ENCODE measurements at regions not wholly inside any gene's neighbourhood (a gene's known extent, or its start where the extent isn't known, plus 50 kb on each side); places are given as distances from the start of the nearest gene placed in this dataset.

DNA sequence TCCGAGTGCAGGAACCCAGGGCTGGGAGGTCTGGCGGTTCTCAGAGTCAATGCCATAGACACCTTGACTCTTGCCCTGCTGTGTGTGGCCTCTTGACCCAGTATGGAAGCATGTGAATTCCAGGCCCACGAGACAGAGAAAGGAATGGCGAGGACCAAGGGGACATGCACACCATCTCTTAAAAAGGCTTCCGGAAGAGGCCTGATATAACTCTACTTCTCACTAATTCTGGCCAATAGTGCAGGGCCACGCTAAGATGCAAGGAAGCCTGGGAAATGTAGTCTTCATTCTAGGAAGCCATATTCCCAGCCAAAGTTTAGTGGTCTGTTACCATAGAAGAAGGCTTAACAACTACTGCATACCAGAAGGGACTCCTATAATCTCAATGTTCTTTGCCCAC lies 177.0 kb upstream of the KCNG1 start:
- no peak for DNase-seq
- in situ Hi-C loops (cut with MboI; ENCODE audit: low pct_unique_long_range_greater_than_20kb, low sequenced_read_pairs), result no loop called here

GRCh38 chr20:51198876-51199523 lies 176.1 kb upstream of the KCNG1 start:
- no peak for DNase-seq
- in situ Hi-C loops (cut with MboI; ENCODE audit: low pct_unique_long_range_greater_than_20kb, low sequenced_read_pairs), result no loop called here

DNA sequence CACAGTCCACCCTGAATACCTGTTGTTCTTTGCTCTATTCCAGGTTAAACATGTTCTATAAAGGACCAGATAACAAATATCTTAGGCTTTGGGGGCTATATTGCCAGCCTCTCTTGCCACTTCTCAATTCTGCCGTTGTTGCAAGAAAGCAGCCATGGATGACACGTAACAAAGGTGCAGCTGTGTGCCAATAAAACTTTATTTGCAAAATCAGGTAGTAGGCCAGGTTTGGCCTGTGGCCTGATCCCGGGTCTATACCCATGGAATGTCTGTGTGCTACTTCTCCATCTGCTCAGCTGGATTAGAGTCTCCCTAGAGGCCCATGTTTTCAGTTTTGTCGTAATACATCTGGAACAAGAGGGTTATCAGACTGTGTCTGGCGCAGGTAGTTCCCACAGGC lies 175.3 kb upstream of the KCNG1 start:
- DNase-seq, result no peak
- in situ Hi-C loops (cut with MboI; ENCODE audit: low pct_unique_long_range_greater_than_20kb, low sequenced_read_pairs), result no loop called here

GRCh38 chr20:51196991-51197651 lies 174.2 kb upstream of the KCNG1 start:
- in situ Hi-C loops (cut with MboI; ENCODE audit: low pct_unique_long_range_greater_than_20kb, low sequenced_read_pairs), result no loop called here
- no peak for DNase-seq

DNA sequence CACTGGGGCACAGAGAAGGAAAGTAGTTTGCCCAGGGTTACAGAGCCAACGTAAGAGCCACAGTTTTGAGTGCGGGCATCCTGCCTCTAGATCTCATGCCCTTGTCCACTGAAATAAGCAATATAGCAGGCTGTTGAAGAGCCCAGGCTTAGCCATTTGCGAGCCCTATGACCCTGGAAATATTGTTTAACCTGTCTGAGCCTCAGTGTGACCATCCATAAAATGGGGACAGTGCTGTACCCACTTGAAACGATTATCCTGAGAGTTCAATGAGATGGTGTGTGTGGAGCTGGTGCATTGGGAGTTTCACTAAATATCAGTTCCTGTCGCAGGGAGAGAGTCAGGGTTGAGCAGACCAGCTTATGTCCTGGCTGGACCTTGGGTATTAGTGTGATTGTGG lies 173.1 kb upstream of the KCNG1 start:
- in situ Hi-C loops (cut with MboI; ENCODE audit: low pct_unique_long_range_greater_than_20kb, low sequenced_read_pairs), result no loop called here
- no peak for DNase-seq

DNA sequence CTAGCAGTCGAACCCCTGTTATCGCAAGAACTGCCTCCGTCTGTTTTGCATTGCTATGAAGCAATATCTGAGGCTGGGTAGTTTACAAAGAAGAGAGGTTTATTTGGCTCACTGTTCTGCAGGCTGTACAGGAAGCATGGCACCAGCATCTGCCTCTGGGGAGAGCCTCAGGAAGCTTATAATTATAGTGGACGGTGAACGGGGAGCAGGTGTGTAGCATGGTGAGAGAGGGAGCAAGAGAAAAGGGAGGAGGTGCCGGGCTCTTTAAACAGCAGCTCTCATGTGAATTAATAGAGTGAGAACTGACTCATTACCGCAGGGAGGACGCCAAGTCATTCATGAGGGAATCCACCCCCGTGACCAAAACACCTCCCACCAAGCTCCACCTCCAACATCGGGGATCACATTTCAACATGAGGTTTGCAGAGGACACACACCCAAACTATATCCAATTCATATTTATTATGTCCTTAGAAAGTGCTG lies 172.6 kb upstream of the KCNG1 start:
- no peak for DNase-seq
- in situ Hi-C loops (cut with MboI; ENCODE audit: low pct_unique_long_range_greater_than_20kb, low sequenced_read_pairs), result no loop called here

DNA sequence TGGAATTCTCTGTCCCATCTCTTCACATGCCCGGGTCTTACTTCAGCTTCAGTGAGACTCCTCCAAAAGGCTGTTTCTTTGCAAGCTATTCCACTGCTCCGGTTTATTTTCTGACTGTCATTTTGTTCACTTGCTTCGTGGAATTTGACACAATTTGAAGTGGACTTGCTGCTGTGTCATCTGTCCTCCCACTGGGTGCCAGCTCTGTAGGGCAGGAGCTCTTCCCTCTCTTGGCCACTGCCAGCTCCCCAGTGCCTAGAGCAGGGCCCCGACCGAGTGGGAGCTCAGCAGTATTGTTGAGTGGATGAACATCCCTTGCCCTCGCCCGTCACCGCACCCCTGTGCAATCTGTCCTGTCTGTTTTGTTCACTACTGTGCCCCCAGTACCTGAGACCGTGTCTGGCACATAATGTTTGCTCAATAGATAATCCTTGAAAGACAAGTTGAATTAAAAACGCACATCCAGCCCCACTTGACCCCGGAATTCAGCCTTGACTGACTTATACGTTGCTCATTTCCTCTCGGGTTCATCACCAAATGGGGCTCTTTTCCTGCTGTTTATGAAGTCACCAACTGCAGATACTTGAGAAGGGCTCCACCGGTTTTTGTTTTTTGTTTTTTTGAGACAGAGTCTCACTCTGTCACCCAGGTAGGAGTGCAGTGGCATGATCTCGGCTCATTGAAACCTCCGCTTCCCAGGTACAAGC lies 170.3 kb upstream of the KCNG1 start:
- in situ Hi-C loops (cut with MboI; ENCODE audit: low pct_unique_long_range_greater_than_20kb, low sequenced_read_pairs), result no loop called here
- DNase-seq, result no peak

DNA sequence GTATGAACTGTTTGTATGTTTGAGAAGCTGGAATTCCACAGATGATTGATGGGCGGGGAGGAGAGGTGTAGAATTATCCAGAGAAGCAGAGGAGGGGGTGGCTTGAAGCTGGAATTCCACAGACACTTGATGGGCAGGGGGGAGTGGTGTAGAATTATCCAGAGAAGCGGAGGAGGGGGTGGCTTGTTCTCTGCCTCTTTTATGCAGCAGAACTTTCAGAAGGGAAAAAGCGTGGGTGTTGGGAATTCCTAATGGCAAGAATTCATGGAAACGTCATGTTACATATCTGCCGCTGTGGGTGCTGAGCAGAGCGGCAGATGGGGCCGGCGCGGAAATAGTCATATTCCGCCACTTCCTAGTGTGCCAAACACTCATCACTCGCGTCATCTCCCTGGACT lies 167.9 kb upstream of the KCNG1 start:
- no peak for DNase-seq
- in situ Hi-C loops (cut with MboI; ENCODE audit: low pct_unique_long_range_greater_than_20kb, low sequenced_read_pairs), result no loop called here

- DNase-seq, result no peak
- in situ Hi-C loops (cut with MboI; ENCODE audit: low pct_unique_long_range_greater_than_20kb, low sequenced_read_pairs), result no loop called here
These were observed 167.2 kb upstream of the KCNG1 start for GRCh38 chr20:51189814-51190782.

DNA sequence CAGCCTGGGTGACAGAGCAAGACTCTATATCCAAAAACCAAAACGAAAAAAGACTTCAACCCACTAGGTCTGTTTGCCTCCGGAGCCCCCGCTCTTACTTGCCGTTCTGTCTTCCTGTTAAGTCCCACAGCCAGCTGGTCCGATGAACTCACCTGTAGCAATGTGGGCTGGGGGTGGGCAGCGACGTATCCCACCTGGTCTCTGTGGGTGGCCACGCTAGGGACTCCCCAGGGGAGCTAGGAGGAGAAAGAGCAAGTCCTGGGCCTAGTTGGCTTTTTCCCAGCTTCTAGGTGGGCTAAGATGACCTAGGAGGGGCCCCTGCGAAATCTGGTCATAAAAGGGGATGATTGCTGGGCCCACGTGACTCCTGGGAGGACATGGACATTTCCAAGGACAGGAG lies 166.0 kb upstream of the KCNG1 start:
- no peak for DNase-seq
- in situ Hi-C loops (cut with MboI; ENCODE audit: low pct_unique_long_range_greater_than_20kb, low sequenced_read_pairs), result no loop called here

GRCh38 chr20:51187261-51187660 lies 164.4 kb upstream of the KCNG1 start:
- in situ Hi-C loops (cut with MboI; ENCODE audit: low pct_unique_long_range_greater_than_20kb, low sequenced_read_pairs), result no loop called here
- DNase-seq, result no peak

- in situ Hi-C loops (cut with MboI; ENCODE audit: low pct_unique_long_range_greater_than_20kb, low sequenced_read_pairs), result no loop called here
- DNase-seq, result no peak
These were observed 163.0 kb upstream of the KCNG1 start for GRCh38 chr20:51185861-51186260.

- in situ Hi-C loops (cut with MboI; ENCODE audit: low pct_unique_long_range_greater_than_20kb, low sequenced_read_pairs), result no loop called here
- DNase-seq, result no peak
These were observed 162.4 kb upstream of the KCNG1 start for GRCh38 chr20:51185277-51185676.

- DNase-seq, result no peak
- in situ Hi-C loops (cut with MboI; ENCODE audit: low pct_unique_long_range_greater_than_20kb, low sequenced_read_pairs), result no loop called here
These were observed 161.4 kb upstream of the KCNG1 start for GRCh38 chr20:51184289-51184688.

- in situ Hi-C loops (cut with MboI; ENCODE audit: low pct_unique_long_range_greater_than_20kb, low sequenced_read_pairs), result no loop called here
- DNase-seq, result no peak
These were observed 160.5 kb upstream of the KCNG1 start for GRCh38 chr20:51183451-51183850.

GRCh38 chr20:51182571-51182970 lies 159.7 kb upstream of the KCNG1 start:
- in situ Hi-C loops (cut with MboI; ENCODE audit: low pct_unique_long_range_greater_than_20kb, low sequenced_read_pairs), result no loop called here
- no peak for DNase-seq

DNA sequence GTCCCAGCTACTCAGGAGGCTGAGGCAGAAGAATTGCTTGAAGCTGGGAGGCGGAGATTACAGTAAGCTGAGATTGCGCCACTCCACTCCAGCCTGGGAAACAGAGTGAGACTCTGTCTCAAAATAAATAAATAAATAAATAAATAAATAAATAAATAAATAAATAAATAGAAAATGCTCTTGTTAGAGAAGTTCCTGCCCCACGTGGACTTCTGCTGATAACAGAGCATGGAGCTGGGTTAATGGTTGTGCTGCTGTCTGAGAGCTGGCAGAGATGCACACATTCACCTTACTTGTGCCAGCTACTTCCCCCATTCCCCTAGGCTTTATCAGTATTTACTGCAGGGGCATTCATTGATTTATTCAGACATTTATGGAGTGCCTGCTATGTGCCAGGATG lies 155.2 kb upstream of the KCNG1 start:
- in situ Hi-C loops (cut with MboI; ENCODE audit: low pct_unique_long_range_greater_than_20kb, low sequenced_read_pairs), result no loop called here
- DNase-seq, result no peak

GRCh38 chr20:51176876-51177275 lies 154.0 kb upstream of the KCNG1 start:
- in situ Hi-C loops (cut with MboI; ENCODE audit: low pct_unique_long_range_greater_than_20kb, low sequenced_read_pairs), result no loop called here
- peak; percentile 3 for DNase-seq

GRCh38 chr20:51176446-51176845 lies 153.5 kb upstream of the KCNG1 start:
- DNase-seq, result no peak
- in situ Hi-C loops (cut with MboI; ENCODE audit: low pct_unique_long_range_greater_than_20kb, low sequenced_read_pairs), result no loop called here
